ENCODE measurements at regions not wholly inside any gene's neighbourhood (a gene's known extent, or its start where the extent isn't known, plus 50 kb on each side); places are given as distances from the start of the nearest gene placed in this dataset.

DNA sequence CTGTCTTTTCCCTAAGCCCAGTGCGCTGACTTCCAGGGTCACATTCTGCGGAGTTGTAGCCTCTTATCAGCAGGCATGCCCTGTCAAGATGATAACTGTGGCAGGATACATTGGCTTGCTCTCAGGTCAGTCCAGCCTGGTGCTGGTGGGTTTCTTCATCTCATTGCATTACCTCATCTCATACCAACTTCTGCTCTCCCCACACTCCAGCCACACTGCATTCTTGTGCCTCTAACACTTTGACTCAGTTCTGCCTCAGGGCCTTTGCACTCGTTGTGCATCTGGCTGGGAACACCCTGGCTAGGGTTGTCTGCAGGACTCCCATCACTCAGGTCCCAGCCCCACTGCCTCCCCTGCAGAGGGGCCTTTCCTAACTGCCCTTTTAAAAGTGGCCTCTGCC, 110.3 kb upstream of the BACH2 start:
- FAIRE-seq: no peak
- no peak for DNase-seq (ENCODE audit: extremely low spot score, insufficient read length, low read depth)

DNA sequence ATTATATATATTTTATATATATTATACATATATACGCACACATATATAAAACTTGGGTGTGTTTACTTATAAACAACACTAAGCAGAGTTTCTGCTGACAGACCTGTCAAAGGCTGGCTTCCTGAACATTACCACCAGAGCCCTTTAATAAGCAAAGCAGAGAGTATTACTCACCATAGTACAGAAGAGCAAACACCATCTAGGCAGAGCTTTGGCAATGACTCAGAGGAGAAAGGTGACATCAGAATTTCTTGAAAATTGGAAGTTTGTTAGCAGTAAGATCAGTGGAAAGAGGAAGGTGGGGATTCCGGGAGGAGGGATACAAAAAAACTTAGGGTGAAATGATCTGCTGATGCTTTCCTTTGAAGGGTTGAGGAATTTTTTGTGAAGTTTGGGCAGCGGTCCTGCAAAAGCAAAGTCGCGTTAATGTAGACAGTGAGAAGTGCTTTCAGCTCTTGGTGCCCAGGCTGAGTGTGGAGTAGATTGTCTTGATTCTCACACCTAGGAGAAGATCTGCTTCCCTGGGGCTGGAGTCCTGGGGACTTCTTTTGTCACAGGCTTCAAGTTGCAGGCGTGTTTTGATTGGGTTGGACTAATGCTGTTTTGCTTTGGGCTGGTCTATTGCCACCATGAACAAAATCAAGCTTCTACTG, 109.6 kb upstream of the BACH2 start:
- DNase-seq (ENCODE audit: extremely low spot score, insufficient read length, low read depth): no peak
- no peak for FAIRE-seq

- FAIRE-seq (no peak), DNase-seq (ENCODE audit: extremely low spot score, insufficient read length, low read depth) (no peak)
Measured at GRCh38 chr6:90403489-90404381, 107.1 kb upstream of the BACH2 start.

- no peak for FAIRE-seq
- DNase-seq (ENCODE audit: extremely low spot score, insufficient read length, low read depth): no peak
Measured at GRCh38 chr6:90402831-90403192, 106.2 kb upstream of the BACH2 start.

DNA sequence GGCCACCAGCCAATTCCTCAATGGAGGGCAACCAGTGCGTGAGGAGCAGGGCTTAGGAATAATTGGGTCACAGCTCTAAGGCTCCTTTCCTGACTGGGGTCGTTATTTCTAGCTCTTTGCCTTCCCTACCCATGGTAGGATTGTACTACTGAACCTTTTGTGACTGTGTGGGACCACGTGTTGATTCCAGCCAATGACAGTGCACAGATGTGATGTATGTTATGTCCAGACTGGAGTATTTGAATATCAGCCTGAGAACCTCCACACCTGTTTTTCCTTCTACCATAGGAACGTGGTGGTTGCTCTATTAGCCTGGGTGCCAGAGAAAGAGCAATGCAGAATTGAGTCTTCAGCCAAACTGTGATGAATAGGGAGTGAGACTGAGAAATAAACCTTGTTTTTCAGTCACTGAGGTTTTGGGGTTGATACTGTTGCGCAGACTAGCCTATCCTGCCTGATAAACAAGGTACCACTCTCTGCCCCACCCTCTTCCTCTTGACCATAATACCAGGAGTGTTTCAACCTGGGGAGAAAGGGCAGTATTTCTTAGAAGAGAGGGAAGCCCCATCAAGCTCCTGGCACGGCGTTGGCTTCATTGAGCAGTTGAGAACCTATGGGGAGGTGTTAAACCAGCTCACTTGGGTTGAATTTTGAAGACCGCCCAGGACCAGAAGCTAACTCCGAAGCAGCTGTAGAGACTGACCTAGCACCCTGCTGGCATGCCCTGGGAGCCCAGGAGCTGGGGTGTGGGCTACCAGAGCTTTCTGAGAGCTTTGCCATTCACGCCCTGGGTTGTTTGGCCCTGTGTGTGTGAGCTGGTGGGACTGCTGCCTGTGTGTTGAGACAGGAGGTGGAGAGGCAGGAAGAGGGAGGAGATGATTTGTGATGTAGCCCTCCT, 105.5 kb upstream of the BACH2 start:
- no peak for FAIRE-seq
- no peak for DNase-seq (ENCODE audit: extremely low spot score, insufficient read length, low read depth)

GRCh38 chr6:90399970-90400369, 103.3 kb upstream of the BACH2 start:
- FAIRE-seq (no peak), DNase-seq (ENCODE audit: extremely low spot score, insufficient read length, low read depth) (no peak)

- DNase-seq (ENCODE audit: extremely low spot score, insufficient read length, low read depth) (no peak), FAIRE-seq (no peak)
Measured at GRCh38 chr6:90397929-90398674, 101.5 kb upstream of the BACH2 start.

- no peak for FAIRE-seq
Measured at GRCh38 chr6:90397047-90397446, 100.4 kb upstream of the BACH2 start.

DNA sequence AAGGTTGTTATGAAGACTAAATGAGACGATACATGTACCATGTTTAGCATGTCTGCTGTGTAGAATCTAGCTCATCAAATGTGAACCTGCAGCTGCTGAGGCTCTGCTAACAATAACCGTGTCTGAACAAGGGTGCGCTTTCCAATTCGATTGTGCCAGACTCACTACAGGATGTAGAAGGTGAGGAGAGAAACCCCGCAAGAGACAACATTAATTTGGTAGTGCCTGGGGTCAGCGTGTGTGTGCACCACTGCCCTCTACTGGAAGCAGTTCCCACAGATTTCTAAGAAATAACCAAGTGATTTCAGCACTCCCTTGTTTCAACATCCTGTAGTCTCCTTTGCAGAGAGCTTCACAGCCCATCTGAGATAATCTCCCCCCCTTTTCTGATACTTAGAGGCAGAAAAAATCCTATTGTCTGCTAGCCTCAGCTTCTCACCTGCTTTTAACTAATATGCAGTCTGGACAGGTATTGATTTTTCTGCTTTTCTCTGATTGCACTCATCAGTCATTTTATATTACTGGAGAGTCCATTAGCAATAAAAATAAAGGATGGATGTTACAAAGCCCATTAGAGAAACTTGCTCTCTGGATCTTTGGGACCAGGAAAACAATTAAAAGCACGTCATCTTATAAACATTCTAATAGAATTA, 96.7 kb upstream of the BACH2 start:
- FAIRE-seq (peak; percentile 76), DNase-seq (ENCODE audit: extremely low spot score, insufficient read length, low read depth) (no peak)

More at GRCh38 chr6:90397047-90397446, 100.4 kb upstream of the BACH2 start:
- no peak for DNase-seq (ENCODE audit: extremely low spot score, insufficient read length, low read depth)

DNA sequence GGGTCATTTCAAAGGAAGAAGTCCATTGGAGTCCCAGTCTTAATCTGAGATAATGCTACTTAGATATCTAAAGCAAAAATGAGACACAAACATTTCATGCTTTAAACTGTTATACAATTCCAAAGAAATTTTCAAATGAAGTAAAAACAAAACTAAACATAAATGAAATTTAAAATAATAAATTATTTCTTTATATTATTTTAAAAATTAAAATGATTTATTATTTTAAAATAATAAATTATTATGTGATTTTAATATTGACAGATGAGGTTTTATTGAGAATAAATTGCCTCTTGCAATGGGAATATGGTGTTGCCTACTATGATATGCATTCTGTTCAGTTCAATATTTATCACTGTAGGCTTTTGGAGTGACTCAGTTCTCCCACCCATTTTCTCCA, 93.7 kb upstream of the BACH2 start:
- DNase-seq (ENCODE audit: extremely low spot score, insufficient read length, low read depth) (no peak), FAIRE-seq (no peak)

GRCh38 chr6:90388395-90388794, 91.8 kb upstream of the BACH2 start:
- FAIRE-seq (no peak), DNase-seq (ENCODE audit: extremely low spot score, insufficient read length, low read depth) (no peak)

GRCh38 chr6:90387826-90388225, 91.2 kb upstream of the BACH2 start:
- FAIRE-seq (no peak), DNase-seq (ENCODE audit: extremely low spot score, insufficient read length, low read depth) (no peak)

DNA sequence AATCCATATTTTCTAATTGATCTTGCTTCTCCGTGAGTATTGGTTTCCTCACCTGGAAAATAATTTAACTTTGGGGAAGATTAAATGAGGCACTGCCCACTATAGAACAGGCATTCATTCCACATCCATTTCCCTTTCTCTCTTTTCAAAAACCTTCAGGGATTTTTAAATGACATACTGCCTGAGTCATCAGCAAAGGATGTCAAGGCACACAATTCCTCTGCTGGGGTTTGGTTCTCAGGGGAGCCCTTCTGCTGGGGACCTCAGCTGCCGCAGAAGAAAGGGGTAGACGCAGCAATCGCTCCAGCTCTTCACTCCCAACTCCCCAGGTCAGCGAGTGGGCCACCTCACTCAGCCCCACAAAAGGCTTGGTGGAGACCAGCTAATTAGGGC, 90.7 kb upstream of the BACH2 start:
- DNase-seq (ENCODE audit: extremely low spot score, insufficient read length, low read depth): no peak
- no peak for FAIRE-seq

GRCh38 chr6:90386399-90387382, 90.0 kb upstream of the BACH2 start:
- DNase-seq (ENCODE audit: extremely low spot score, insufficient read length, low read depth) (no peak), FAIRE-seq (no peak)

DNA sequence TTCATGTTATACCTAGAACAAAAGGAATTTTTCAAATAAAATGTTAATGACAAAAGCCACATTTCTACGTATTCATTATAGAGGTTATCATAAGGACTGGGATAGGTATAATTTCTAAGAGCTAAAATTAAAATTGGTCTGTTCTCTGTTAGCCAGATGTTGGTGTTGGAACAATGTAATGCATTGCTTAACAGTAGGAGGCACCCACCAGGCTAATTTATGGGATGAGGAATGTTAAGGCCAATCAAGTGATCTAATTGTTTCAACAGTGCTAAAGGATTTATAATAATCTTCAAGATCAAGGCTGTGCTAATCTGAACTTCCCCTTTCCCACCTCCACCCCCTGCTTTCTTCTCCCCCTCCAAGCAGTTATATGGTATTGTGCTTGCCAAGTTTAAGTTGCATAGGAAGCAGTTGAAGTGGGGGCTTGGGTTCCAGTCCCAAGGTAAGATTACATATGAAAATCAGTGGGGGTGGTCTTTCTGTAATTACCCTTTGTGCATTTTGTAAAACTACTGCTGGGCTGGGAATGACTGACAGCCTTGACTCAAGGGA, 89.2 kb upstream of the BACH2 start:
- no peak for DNase-seq (ENCODE audit: extremely low spot score, insufficient read length, low read depth)
- no peak for FAIRE-seq

- no peak for FAIRE-seq
- DNase-seq (ENCODE audit: extremely low spot score, insufficient read length, low read depth): no peak
Measured at GRCh38 chr6:90384720-90385119, 88.1 kb upstream of the BACH2 start.

DNA sequence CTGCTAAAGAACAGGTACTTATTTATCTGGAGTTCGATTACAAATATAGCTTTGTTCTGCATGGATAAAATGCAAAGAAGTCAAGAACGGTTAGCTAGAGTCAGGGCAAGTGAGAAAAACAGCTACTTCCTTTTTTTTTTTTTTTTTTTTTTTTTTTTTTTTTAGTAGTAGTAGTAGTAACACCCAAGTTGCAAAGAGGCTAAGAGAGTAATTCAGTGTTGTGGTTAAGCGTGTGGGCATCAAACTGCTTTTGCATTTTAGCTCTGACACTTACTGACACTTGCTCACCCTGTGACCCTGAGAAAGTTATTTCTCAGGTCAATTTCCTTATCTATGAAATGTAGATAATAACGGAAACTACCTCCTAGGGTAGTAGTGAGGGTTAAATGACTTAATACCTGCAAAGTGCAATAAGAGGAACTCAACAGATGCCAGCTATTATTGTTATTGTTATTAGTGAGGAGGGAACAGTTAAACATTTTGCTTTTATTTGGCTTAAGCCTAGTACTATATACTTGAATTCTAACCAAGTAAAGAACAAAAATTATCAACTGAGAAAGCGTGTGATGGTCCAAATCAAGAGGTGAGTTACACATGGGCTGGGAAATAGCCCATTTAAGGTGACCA, 86.7 kb upstream of the BACH2 start:
- DNase-seq (ENCODE audit: extremely low spot score, insufficient read length, low read depth) (no peak), FAIRE-seq (no peak)

DNA sequence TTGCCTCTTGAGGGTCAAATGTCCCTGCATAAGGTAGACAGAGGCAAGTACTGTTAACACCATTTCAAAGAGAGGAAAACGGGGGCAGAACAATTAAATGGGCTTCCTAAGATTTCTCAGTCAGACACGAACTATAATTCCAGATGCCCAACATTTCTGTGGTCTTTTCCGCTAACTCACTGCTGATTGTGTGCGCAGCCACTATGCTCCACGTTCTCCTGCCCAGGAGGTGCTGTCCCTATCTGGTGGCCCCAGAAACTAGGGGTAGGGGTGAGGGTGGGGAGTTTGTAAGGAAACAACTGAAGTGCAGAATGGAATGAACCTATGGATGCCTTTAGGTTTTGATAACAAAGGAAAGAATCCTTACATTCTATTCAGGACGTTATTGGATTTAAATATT, 86.1 kb upstream of the BACH2 start:
- no peak for DNase-seq (ENCODE audit: extremely low spot score, insufficient read length, low read depth)
- FAIRE-seq: no peak

Data from GM18507 (cell line).